ENCODE measurements at regions not wholly inside any gene's neighbourhood (a gene's known extent, or its start where the extent isn't known, plus 50 kb on each side); places are given as distances from the start of the nearest gene placed in this dataset.
A peak's percentile ranks its signal among the peaks of the same experiment; 100 is the strongest.

DNA sequence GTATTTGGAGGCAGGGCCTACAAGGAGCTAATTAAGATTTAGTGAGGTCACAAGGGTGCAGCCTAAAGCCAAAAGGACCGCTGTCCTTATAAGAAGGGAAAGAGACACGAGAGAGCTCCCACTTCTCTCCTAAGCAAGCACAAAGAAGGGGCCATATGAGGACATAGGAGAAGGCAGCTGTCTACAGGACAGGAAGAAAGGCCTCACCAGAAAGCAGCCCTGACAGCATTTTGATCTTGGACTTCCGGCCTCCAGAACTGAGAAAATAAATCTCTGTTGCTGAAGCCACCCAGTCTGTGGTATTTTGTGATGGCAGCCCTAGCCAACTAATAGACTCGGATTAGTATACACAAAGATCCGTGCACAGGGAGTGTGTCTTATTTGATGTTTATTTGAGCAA lies 139.7 kb downstream of the B3GNT2 start:
- Histone ChIP-seq H4K20me1 (replicated peaks; ENCODE audit: control insufficient read depth, insufficient read depth, low read length) (no peaks in the 10 kb centered on the region), H3K9me1 (ENCODE audit: control insufficient read depth, insufficient read depth, low read length) (no peaks in the 10 kb centered on the region), H3K4me1 (replicated peaks in 1 of 2; ENCODE audit: control insufficient read depth in 2 of 2, insufficient read depth in 2 of 2, low read length in 2 of 2) (peaks cover 3 to 18% of the 10 kb centered on the region in 2 experiments; a peak in 4 of 5 replicates), H3K36me3 (ENCODE audit: control insufficient read depth, insufficient read depth, low read length) (peaks cover 2% of the 10 kb centered on the region; the same call in 1 of the 3 replicates), H2AFZ (ENCODE audit: low read depth, low read length) (0 out of 2 replicates have a peak overlapping the region, but pooled peaks have one; percentile 36), H3K79me2 (ENCODE audit: control insufficient read depth, insufficient read depth, low read length) (no peaks in the 10 kb centered on the region), H3K9ac (ENCODE audit: insufficient read depth in 1 of 2, low read depth in 2 of 2, low read length in 2 of 2) (no peak overlapping the region), H3K9me3 (replicated peaks; ENCODE audit: control insufficient read depth, insufficient read depth, low read depth, low read length) (no peaks in the 10 kb centered on the region), H3K27ac (ENCODE audit: extremely low read depth, low read depth, low read length) (no peak overlapping the region), H3K4me3 (no peak overlapping the region), H3K27me3 (ENCODE audit: control insufficient read depth in 2 of 2, insufficient read depth in 2 of 2, low read length in 2 of 2) (no peaks in the 10 kb centered on the region), H3K4me2 (ENCODE audit: insufficient read depth, low read length) (no peak overlapping the region)
- FAIRE-seq (no peak), ATAC-seq (no peak), DNase-seq (ENCODE audit: extremely low read depth in 1 of 4, low spot score in 3 of 4) (no peak)
- intact Hi-C loops (cut with micrococcal nuclease) (no loop called here), in situ Hi-C loops (cut with MboI) (no loop called here)
- TF ChIP-seq ZNF282 (CRISPR knock-in tag; IDR thresholded peaks at IDR 0.05), result no peak
- TF ChIP-seq, protein P1, sequence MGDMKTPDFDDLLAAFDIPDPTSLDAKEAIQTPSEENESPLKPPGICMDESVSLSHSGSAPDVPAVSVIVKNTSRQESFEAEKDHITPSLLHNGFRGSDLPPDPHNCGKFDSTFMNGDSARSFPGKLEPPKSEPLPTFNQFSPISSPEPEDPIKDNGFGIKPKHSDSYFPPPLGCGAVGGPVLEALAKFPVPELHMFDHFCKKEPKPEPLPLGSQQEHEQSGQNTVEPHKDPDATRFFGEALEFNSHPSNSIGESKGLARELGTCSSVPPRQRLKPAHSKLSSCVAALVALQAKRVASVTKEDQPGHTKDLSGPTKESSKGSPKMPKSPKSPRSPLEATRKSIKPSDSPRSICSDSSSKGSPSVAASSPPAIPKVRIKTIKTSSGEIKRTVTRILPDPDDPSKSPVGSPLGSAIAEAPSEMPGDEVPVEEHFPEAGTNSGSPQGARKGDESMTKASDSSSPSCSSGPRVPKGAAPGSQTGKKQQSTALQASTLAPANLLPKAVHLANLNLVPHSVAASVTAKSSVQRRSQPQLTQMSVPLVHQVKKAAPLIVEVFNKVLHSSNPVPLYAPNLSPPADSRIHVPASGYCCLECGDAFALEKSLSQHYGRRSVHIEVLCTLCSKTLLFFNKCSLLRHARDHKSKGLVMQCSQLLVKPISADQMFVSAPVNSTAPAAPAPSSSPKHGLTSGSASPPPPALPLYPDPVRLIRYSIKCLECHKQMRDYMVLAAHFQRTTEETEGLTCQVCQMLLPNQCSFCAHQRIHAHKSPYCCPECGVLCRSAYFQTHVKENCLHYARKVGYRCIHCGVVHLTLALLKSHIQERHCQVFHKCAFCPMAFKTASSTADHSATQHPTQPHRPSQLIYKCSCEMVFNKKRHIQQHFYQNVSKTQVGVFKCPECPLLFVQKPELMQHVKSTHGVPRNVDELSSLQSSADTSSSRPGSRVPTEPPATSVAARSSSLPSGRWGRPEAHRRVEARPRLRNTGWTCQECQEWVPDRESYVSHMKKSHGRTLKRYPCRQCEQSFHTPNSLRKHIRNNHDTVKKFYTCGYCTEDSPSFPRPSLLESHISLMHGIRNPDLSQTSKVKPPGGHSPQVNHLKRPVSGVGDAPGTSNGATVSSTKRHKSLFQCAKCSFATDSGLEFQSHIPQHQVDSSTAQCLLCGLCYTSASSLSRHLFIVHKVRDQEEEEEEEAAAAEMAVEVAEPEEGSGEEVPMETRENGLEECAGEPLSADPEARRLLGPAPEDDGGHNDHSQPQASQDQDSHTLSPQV (IDR thresholded peaks at IDR 0.05), result 0 out of 2 replicates have a peak, but pooled peaks have one; percentile 35
- POLR2A ChIA-PET, result interaction anchor here (1.6 kb wide), 1 partner anchor 26 kb away, joined by 5 read pairs; no protein-coding TSS in a partner anchor
- CTCF ChIA-PET (ENCODE audit: low intra/inter-chr PET ratio), result no interaction called here
- no TSS peak for BruUV-seq (replicated peaks)
- 65% methylated on average over 5 of the region's 5 CpGs for WGBS (ENCODE audit: insufficient coverage, low coverage, missing lambda C conversion rate)
